Spleen (tissue), 11 donors: ENCODE measurements at regions not wholly inside any gene's neighbourhood (a gene's known extent, or its start where the extent isn't known, plus 50 kb on each side); places are given as distances from the start of the nearest gene placed in this dataset.

Source experiments
- DNase-seq: peaks from one replicate; pipeline ENCODE4 v3.0.0-alpha.2; 2020
- H3K27ac ChIP-seq, 8 donors: fragments of 200-600 bp; sonication (generic) in 7 of 8; 1 replicate in 4 of 8; 2 replicates in 4 of 8; pipeline versions ENCODE4 v1.5.0 to v1.8.0; 2016 to 2021; ENCODE audit warnings: inconsistent platforms in 4 of 8, mild to moderate bottlenecking in 4 of 8, moderate library complexity in 1 of 8
- H3K27me3 ChIP-seq, 7 donors: fragments of 200-600 bp; sonication (generic) in 6 of 7; replicated peaks in 1 of 7; 1 replicate in 4 of 7; 2 replicates in 3 of 7; pipeline versions ENCODE4 v1.5.0 to v1.8.0; 2016 to 2021; ENCODE audit warnings: inconsistent platforms in 3 of 7, mild to moderate bottlenecking in 1 of 7
- H3K36me3 ChIP-seq, 6 donors: fragments of 200-600 bp; sonication (generic) in 5 of 6; 1 replicate in 4 of 6; 2 replicates in 2 of 6; pipeline versions ENCODE4 v1.5.0 to v1.8.0; 2016 to 2021; ENCODE audit warnings: inconsistent platforms in 2 of 6
- H3K4me1 ChIP-seq, 6 donors: fragments of 200-600 bp; sonication (generic) in 5 of 6; 1 replicate in 3 of 6; 2 replicates in 3 of 6; pipeline versions ENCODE4 v1.5.0 to v1.8.0; 2016 to 2021; ENCODE audit warnings: inconsistent platforms in 3 of 6
- H3K4me3 ChIP-seq, 8 donors: fragments of 200-600 bp; sonication (generic) in 7 of 8; 1 replicate in 4 of 8; 2 replicates in 4 of 8; pipeline versions ENCODE4 v1.5.0 to v1.8.0; 2016 to 2021; ENCODE audit warnings: inconsistent platforms in 4 of 8, mild to moderate bottlenecking in 4 of 8, moderate library complexity in 2 of 8
- H3K9me3 ChIP-seq, 8 donors: fragments of 200-600 bp; sonication (generic) in 7 of 8; 1 replicate in 4 of 8; 2 replicates in 4 of 8; pipeline versions ENCODE4 v1.5.0 to v1.8.0; 2016 to 2021; ENCODE audit warnings: inconsistent platforms in 4 of 8
- POLR2A ChIP-seq, 3 donors: fragments of 450-650 bp; IDR thresholded peaks; one replicate each; pipeline ENCODE4 v1.5.1; 2017; ENCODE audit warnings: antibody characterized with exemption in 3 of 3, mild to moderate bottlenecking in 1 of 3
- POLR2AphosphoS5 ChIP-seq, 3 donors: sonication (generic); formaldehyde crosslinking; IDR thresholded peaks; one replicate each; pipeline ENCODE4 v1.5.1; 2017; ENCODE audit warnings: antibody characterized with exemption in 3 of 3
- WGBS, 5 donors: extraction: QIAGEN DNeasy Blood & Tissue Kit in 3 of 5; methylation state at CpG; one replicate each; pipeline versions ENCODE4 v1.1.5 to v1.1.7; 2013 to 2018; 5-methylcytosine and 5-hydroxymethylcytosine counted together
- intact Hi-C: fragments of 100-400 bp; cut with DNase I; formaldehyde crosslinking; loops from one replicate; pipeline ENCODE4 v1.15.0; 2023; ENCODE audit warnings: low total_unique reads
- TF ChIP-seq, protein P1 (sequence below), 11 experiments: fragments of 200-600 bp in 7 of 11; fragments of 450-650 bp in 4 of 11; sonication (generic) in 4 of 11; IDR thresholded peaks in 8 of 11; conservative IDR thresholded peaks in 3 of 11; 1 replicate in 7 of 11; 2 replicates in 4 of 11; pipeline versions ENCODE4 v1.4.0 to v1.8.0; 2016 to 2021; ENCODE audit warnings: antibody characterized with exemption in 11 of 11, inconsistent platforms in 4 of 11, mild to moderate bottlenecking in 1 of 11
- donor health status: healthy with polysubstance abuse.
- donor health status: DM: no; HTN: no; CAD: no; lungs with moderate emphysema.
- donor health status: DM: no; HTN: no; CAD: no.
- donor health status: Bipolar disorder and iron deficiency.
- donor health status: healthy.
- donor health status: DM: no; HTN: no; CAD: no.
- donor health status: DM: yes; HTN: yes; CAD: no.

DNA sequence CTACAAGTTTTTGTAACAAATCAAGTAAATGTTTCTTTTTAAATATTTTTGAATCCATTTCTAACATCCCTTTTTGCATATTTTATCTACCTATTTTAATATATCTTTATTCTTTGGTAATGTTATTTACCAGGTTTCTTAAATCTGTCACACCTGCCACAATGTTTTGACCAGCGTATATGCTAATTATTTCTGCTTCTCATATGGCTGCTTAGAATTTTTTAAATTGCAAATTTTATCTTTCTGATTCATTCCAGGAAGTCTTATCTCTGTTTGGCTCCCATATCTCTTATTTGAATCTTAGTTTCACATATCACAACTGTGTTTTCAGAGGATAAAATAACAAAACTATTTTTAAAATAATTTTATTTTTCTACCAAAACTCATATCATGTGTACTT is 1411.1 kb downstream of the KCNT2 start:
- Histone ChIP-seq H3K9me3 (peaks cover 0 to 2% (median 0%) of the 10 kb centered on the region in 8 donors), H3K27ac (no peak overlapping the region), H3K36me3 (no peaks in the 10 kb centered on the region), H3K4me3 (no peak overlapping the region), H3K4me1 (no peaks in the 10 kb centered on the region), H3K27me3 (no peaks in the 10 kb centered on the region)
- WGBS, 5 donors: 75 to 88% (median 81%) methylated on average over 1 of the region's 1 CpG
- no peak for DNase-seq
- TF ChIP-seq POLR2AphosphoS5 (IDR thresholded peaks at IDR 0.05) (no peak), POLR2A (IDR thresholded peaks at IDR 0.05) (no peak)
- TF ChIP-seq, protein P1, sequence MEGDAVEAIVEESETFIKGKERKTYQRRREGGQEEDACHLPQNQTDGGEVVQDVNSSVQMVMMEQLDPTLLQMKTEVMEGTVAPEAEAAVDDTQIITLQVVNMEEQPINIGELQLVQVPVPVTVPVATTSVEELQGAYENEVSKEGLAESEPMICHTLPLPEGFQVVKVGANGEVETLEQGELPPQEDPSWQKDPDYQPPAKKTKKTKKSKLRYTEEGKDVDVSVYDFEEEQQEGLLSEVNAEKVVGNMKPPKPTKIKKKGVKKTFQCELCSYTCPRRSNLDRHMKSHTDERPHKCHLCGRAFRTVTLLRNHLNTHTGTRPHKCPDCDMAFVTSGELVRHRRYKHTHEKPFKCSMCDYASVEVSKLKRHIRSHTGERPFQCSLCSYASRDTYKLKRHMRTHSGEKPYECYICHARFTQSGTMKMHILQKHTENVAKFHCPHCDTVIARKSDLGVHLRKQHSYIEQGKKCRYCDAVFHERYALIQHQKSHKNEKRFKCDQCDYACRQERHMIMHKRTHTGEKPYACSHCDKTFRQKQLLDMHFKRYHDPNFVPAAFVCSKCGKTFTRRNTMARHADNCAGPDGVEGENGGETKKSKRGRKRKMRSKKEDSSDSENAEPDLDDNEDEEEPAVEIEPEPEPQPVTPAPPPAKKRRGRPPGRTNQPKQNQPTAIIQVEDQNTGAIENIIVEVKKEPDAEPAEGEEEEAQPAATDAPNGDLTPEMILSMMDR (IDR thresholded peaks at IDR 0.05 in 8 of 11, conservative IDR thresholded peaks at IDR 0.05 in 3 of 11): no peak
- intact Hi-C loops: no loop called here

DNA sequence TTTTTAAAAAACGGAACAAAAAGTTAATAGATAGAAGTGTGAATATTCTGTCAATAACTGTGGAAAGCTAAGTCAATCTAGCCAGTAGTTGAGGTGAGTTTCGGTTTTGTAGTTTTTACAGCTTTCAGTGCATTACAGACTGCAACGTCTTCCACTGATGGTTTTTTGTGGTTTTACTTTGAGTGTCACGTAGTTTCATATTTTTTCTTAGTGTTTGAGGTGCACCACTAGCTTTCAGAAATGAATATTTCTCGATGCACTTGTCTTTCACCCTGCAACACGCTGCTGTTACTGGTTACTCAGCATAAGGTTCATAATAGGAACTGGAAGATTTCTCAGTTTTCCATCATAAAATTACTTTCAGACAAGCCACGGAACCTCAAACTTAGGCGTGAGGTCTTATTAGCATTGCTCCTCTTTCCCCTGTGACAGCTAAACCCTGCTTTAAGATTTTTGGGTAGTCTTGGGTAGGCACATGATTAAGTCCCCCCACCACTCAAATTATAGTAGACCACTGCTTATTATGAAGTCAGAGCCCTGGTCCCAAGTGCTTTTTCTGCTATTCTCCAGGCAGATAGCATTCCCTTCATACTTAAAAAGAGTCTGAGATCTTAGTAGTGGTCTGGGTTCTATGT is 1412.7 kb downstream of the KCNT2 start:
- no peak for DNase-seq
- 60 to 78% (median 67%) methylated on average over 8 of the region's 8 CpGs for WGBS, 5 donors
- Histone ChIP-seq H3K4me3 (no peak overlapping the region), H3K27ac (no peak overlapping the region), H3K4me1 (no peaks in the 10 kb centered on the region), H3K27me3 (no peaks in the 10 kb centered on the region), H3K36me3 (no peaks in the 10 kb centered on the region), H3K9me3 (peaks cover 0 to 4% (median 0%) of the 10 kb centered on the region in 8 donors)
- TF ChIP-seq, protein P1 (IDR thresholded peaks at IDR 0.05 in 8 of 11, conservative IDR thresholded peaks at IDR 0.05 in 3 of 11): no peak
- TF ChIP-seq POLR2A (IDR thresholded peaks at IDR 0.05): no peak
- no peak for TF ChIP-seq POLR2AphosphoS5 (IDR thresholded peaks at IDR 0.05)
- intact Hi-C loops: no loop called here

DNA sequence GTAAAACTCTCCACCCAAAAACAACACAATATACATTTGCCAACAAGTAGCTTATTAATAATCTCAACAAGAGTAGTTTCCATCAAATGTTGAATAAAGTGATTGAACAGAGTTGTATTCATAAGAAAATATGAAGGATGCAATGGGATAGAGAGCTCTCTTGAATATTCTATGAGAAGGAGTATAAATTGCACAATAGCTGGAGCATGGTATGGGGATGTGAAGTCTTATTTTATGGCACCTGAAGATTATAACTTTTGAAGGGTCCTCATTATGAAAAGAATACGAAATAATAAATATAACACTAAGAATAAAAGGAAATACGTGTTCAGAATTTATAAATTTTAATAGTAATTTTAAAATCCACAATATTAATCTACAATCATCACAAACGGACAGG is 1415.1 kb downstream of the KCNT2 start:
- intact Hi-C loops: no loop called here
- TF ChIP-seq, protein P1 (IDR thresholded peaks at IDR 0.05 in 8 of 11, conservative IDR thresholded peaks at IDR 0.05 in 3 of 11): no peak
- TF ChIP-seq POLR2A (IDR thresholded peaks at IDR 0.05): no peak
- TF ChIP-seq POLR2AphosphoS5 (IDR thresholded peaks at IDR 0.05): no peak

DNA sequence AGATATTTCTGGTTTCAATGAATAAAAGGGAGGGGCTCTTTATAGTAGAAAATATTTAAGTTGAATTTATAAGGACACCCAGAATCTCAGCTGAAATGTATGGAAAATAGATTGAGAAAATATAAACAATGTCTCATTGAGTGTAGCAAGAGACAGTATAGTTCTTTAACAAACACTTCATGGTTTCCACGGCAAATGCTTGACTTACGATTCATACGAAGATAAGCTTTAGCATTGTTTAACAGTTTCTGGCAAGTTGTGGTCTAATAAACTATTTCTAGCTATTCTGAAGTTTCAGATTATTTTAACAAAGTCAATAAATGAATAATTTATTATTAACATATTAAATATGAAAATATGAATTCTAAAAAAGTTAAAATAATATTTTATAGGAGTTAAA is 1419.4 kb downstream of the KCNT2 start:
- Histone ChIP-seq H3K36me3 (no peaks in the 10 kb centered on the region), H3K4me1 (no peaks in the 10 kb centered on the region), H3K9me3 (peaks cover 0 to 4% (median 0%) of the 10 kb centered on the region in 8 donors), H3K27ac (no peak overlapping the region), H3K27me3 (no peaks in the 10 kb centered on the region), H3K4me3 (no peak overlapping the region)
- no peak for DNase-seq
- 80 to 91% (median 88%) methylated on average over 3 of the region's 3 CpGs for WGBS, 5 donors
- intact Hi-C loops: no loop called here
- no peak for TF ChIP-seq POLR2A (IDR thresholded peaks at IDR 0.05)
- TF ChIP-seq, protein P1 (IDR thresholded peaks at IDR 0.05 in 8 of 11, conservative IDR thresholded peaks at IDR 0.05 in 3 of 11): no peak
- no peak for TF ChIP-seq POLR2AphosphoS5 (IDR thresholded peaks at IDR 0.05)

More for the DNA sequence above, 1415.1 kb downstream of the KCNT2 start:
- H3K4me1 ChIP-seq: no peaks in the 10 kb centered on the region
- no peak overlapping the region for H3K4me3 ChIP-seq
- H3K27me3 ChIP-seq: no peaks in the 10 kb centered on the region
- H3K27ac ChIP-seq: no peak overlapping the region
- H3K9me3 ChIP-seq: peaks cover 0 to 4% (median 0%) of the 10 kb centered on the region in 8 donors
- no peak for DNase-seq
- H3K36me3 ChIP-seq: no peaks in the 10 kb centered on the region
- WGBS, 5 donors: 75 to 90% (median 79%) methylated on average over 3 of the region's 3 CpGs
